ENCODE measurements at regions not wholly inside any gene's neighbourhood (a gene's known extent, or its start where the extent isn't known, plus 50 kb on each side); places are given as distances from the start of the nearest gene placed in this dataset.

DNA sequence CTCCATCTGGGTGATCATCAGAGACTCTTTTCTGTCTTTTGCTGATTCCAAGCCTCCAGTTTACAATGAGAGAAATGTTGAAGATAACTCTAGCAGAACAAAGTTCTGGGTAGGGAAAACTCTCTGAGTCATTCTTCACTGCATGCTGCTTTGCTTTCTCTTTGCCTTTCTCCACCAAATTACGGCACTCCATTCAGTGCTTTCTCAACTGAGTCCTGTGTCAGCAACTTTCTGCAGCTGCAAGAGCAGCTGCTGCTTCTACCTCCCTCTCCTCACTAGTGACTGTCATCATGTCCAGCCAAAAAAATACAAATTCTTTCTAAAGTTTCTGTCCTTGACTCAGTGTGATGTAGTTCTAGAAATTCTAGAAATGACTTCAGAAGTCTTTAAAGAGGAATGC lies 953.8 kb downstream of the IGSF11 start:
- DNase-seq (no peak), ATAC-seq (ENCODE audit: poor library complexity) (no peak)
- Histone ChIP-seq H3K27me3 (ENCODE audit: control insufficient read depth in 1 of 2, insufficient read depth in 2 of 2, low read length in 2 of 2) (no peaks in the 10 kb centered on the region), H3K9me3 (ENCODE audit: control insufficient read depth in 1 of 2, insufficient read depth in 1 of 2, low read length in 2 of 2) (peaks cover 0 to 4% of the 10 kb centered on the region in 2 experiments), H3K36me3 (ENCODE audit: insufficient read depth, low read length) (no peaks in the 10 kb centered on the region), H3K27ac (ENCODE audit: low read depth in 1 of 2, low read length in 2 of 2) (no peak overlapping the region), H3K4me3 (ENCODE audit: low read length) (no peak overlapping the region), H3K4me1 (ENCODE audit: insufficient read depth, low read length) (no peaks in the 10 kb centered on the region)
- intact Hi-C loops (cut with DNase I, micrococcal nuclease), result no loop called here
- Mint-ChIP-seq H3K27me3 (no peaks in the 10 kb centered on the region), H3K36me3 (ENCODE audit: low read depth) (no peaks in the 10 kb centered on the region), H3K27ac (no peak overlapping the region), H3K9me3 (peaks cover 13% of the 10 kb centered on the region), H3K4me3 (no peak overlapping the region), H3K4me1 (ENCODE audit: low read depth) (no peaks in the 10 kb centered on the region)
- ChIA-PET POLR2A (no interaction called here), CTCF (no interaction called here)
- TF ChIP-seq, protein P1, sequence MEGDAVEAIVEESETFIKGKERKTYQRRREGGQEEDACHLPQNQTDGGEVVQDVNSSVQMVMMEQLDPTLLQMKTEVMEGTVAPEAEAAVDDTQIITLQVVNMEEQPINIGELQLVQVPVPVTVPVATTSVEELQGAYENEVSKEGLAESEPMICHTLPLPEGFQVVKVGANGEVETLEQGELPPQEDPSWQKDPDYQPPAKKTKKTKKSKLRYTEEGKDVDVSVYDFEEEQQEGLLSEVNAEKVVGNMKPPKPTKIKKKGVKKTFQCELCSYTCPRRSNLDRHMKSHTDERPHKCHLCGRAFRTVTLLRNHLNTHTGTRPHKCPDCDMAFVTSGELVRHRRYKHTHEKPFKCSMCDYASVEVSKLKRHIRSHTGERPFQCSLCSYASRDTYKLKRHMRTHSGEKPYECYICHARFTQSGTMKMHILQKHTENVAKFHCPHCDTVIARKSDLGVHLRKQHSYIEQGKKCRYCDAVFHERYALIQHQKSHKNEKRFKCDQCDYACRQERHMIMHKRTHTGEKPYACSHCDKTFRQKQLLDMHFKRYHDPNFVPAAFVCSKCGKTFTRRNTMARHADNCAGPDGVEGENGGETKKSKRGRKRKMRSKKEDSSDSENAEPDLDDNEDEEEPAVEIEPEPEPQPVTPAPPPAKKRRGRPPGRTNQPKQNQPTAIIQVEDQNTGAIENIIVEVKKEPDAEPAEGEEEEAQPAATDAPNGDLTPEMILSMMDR (IDR thresholded peaks at IDR 0.05), result no peak

DNA sequence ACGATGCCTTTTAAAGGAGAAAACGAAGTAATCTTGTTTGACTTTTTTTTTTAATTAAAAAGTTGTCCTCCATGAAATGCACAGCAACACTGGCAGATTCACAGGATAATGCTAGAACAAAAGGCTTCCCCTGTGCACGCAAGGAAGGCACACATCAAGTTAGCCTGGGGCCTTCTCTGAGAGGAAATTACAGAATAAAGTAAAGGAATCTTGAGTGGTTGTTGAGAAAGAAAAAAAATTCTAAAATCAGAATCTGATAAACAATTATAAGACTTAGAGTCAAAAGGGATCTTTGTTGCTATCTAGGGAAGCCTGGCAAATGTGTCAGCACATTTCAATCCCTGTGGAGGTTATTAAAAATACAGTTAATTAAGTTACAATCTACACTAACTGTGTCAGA lies 946.0 kb downstream of the IGSF11 start:
- Mint-ChIP-seq H3K4me1 (ENCODE audit: low read depth) (no peaks in the 10 kb centered on the region), H3K9me3 (peaks cover 9% of the 10 kb centered on the region), H3K27ac (no peak overlapping the region), H3K4me3 (no peak overlapping the region), H3K36me3 (ENCODE audit: low read depth) (no peaks in the 10 kb centered on the region), H3K27me3 (no peaks in the 10 kb centered on the region)
- Histone ChIP-seq H3K27ac (ENCODE audit: low read depth in 1 of 2, low read length in 2 of 2) (no peak overlapping the region), H3K4me1 (ENCODE audit: insufficient read depth, low read length) (no peaks in the 10 kb centered on the region), H3K36me3 (ENCODE audit: insufficient read depth, low read length) (no peaks in the 10 kb centered on the region), H3K9me3 (ENCODE audit: control insufficient read depth in 1 of 2, insufficient read depth in 1 of 2, low read length in 2 of 2) (peaks cover 6 to 7% of the 10 kb centered on the region in 2 experiments), H3K4me3 (ENCODE audit: low read length) (no peak overlapping the region), H3K27me3 (ENCODE audit: control insufficient read depth in 1 of 2, insufficient read depth in 2 of 2, low read length in 2 of 2) (no peaks in the 10 kb centered on the region)
- TF ChIP-seq, protein P1 (IDR thresholded peaks at IDR 0.05), result no peak
- CTCF ChIA-PET, result no interaction called here
- ATAC-seq (ENCODE audit: poor library complexity) (no peak), DNase-seq (no peak)
- intact Hi-C loops (cut with DNase I, micrococcal nuclease), result no loop called here
- POLR2A ChIA-PET, result no interaction called here

DNA sequence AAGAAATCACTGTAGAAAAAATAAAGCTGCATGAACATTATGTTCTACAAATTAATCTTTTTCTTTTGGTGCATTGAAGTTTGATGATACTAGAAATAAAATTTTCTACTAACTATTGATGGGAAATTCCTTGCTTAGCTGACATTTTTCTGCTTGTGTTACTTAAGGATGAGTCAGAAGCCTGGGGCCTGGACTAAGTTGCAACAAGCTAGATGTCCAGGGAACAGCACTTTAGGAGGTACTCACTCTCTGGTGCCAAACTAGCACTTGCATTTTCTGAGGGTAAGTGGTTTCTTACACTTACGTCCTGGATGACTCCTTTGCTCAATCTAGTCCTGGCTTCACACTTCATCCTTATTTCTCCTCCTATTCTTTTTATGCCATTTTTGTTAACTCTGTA lies 945.1 kb downstream of the IGSF11 start:
- H3K4me1 ChIP-seq (ENCODE audit: insufficient read depth, low read length), result no peaks in the 10 kb centered on the region
- no peak overlapping the region for H3K4me3 ChIP-seq (ENCODE audit: low read length)
- H3K27me3 ChIP-seq (ENCODE audit: control insufficient read depth in 1 of 2, insufficient read depth in 2 of 2, low read length in 2 of 2), result no peaks in the 10 kb centered on the region
- Mint-ChIP-seq H3K4me3 (no peak overlapping the region), H3K27ac (no peak overlapping the region), H3K36me3 (ENCODE audit: low read depth) (no peaks in the 10 kb centered on the region), H3K4me1 (ENCODE audit: low read depth) (no peaks in the 10 kb centered on the region), H3K27me3 (no peaks in the 10 kb centered on the region), H3K9me3 (peaks cover 9% of the 10 kb centered on the region)
- no peak for DNase-seq
- H3K36me3 ChIP-seq (ENCODE audit: insufficient read depth, low read length), result no peaks in the 10 kb centered on the region
- TF ChIP-seq, protein P1 (IDR thresholded peaks at IDR 0.05), result no peak
- ChIA-PET POLR2A (no interaction called here), CTCF (no interaction called here)
- intact Hi-C loops (cut with DNase I, micrococcal nuclease), result no loop called here
- H3K9me3 ChIP-seq (ENCODE audit: control insufficient read depth in 1 of 2, insufficient read depth in 1 of 2, low read length in 2 of 2), result peaks cover 6 to 7% of the 10 kb centered on the region in 2 experiments
- H3K27ac ChIP-seq (ENCODE audit: low read depth in 1 of 2, low read length in 2 of 2), result no peak overlapping the region
- no peak for ATAC-seq (ENCODE audit: poor library complexity)

Measured in CD4-positive, alpha-beta T cell (primary cell).